AG20443 (cell line): ENCODE measurements at regions not wholly inside any gene's neighbourhood (a gene's known extent, or its start where the extent isn't known, plus 50 kb on each side); places are given as distances from the start of the nearest gene placed in this dataset.
"Not testable (repeated sequence)": the region's sequence is repeated elsewhere in the genome, so short reads cannot be mapped to it uniquely, and the experiment has no call there.

Experiments used
- DNase-seq: peaks from one replicate; pipeline ENCODE4 v3.0.0; 2012; ENCODE audit warnings: low spot score, mixed read lengths

DNA sequence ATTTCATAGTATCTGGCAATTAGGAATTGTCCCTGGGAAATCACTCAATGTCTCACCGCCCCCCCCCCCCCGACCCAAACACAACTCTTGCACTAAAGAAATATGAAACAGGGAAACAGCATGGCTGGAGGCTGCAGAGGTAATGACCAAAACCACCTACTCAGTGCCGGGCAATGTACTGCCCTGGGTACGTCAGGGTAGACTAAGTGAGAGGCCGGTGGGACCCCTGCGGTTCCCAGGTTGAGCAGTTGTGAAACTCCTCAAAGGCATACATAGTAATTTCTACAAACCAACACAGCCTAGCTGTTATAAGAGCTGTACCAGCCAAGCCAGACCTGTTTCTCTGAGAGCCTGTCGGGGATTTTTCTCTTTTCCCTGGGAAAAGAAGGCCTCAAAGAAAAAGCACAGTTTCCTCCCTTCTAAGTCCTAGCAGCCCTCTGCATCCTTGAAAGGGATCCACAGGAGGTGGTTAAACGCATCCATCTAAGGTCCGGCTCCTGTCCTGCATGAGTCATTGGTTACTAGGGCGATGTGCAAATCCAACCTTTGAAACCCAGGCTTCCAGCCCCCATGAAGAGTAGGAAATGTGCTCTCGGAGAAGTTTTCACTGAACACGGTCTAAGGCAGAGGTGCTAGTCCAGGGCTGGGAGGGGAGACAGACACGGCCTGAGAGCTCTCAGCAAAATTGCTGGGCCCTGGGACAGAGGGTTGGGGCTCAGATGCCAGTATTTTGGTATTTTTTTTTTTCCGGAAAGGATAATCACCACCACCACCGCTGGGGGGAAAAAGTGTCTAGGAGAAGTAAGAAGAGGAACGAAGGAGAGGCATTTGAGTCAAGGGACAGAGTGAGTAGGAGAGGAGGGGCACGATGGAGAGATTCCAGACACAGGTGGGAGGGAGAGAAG lies 172.8 kb downstream of the ATP6V0E2 start:
- not testable (repeated sequence) for DNase-seq

GRCh38 chr7:150047329-150047728 lies 173.6 kb downstream of the ATP6V0E2 start:
- DNase-seq: not testable (repeated sequence)

- DNase-seq: not testable (repeated sequence)
Observed at GRCh38 chr7:150047772-150048171, 174.0 kb downstream of the ATP6V0E2 start.

DNA sequence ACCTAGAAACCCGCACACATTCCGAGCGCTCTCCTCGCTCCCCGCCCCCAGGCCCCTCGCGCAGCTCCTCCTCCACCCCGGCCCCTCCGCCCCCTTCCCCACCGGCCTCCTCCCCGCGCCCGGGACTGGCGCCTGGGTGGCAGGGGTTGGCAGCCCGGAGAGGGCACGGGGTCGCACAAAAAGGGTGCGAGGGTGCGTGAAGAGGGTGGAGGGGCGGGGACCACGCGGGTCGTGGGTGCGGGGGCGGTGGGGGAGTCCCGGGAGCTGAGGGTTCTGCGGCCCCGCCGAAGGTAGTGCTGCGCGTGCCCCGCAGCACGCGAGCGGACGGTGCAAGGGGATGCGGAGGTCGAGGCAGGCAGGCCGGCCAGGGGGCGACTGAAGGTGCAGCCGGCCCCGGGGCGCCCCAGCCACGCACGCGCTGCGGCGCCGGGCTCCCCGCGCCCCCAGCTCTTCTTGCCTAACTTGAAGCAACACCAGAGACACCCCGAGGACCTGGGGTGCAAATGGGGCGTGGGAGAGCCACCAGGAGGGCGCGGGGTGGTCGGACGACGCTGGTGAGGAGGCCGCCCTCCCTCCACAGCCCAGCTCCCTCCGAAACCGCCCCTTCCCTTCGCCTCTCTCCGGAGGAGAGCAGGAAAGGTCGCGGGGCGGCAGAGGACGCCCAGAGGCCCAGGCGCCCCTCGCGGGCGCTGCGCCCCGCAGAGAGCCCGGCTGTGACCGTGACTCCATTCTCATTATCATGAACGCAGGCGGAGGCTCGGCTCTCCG lies 174.7 kb downstream of the ATP6V0E2 start:
- DNase-seq: not testable (repeated sequence)

- not testable (repeated sequence) for DNase-seq
Observed at GRCh38 chr7:150049012-150049655, 175.4 kb downstream of the ATP6V0E2 start.

DNA sequence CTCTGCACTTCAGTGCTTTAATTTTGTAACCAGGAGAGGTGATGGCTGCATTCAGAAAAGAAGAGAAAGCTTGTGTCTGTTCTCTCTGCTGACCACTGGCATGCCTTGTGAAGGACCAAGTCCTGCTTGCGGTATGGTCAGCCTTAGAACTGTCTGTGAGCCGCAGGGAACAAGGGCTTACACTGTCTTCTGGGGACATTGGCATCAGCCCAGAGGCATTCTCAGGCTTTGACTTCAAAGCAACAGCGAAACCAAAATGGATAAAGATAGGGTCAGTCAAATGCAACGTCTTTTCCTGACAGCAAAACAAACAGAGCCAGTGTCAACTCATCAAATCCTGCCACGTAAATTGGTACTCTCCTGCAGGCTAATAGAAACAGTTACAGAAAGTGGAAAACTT lies 179.6 kb downstream of the ATP6V0E2 start:
- not testable (repeated sequence) for DNase-seq

DNA sequence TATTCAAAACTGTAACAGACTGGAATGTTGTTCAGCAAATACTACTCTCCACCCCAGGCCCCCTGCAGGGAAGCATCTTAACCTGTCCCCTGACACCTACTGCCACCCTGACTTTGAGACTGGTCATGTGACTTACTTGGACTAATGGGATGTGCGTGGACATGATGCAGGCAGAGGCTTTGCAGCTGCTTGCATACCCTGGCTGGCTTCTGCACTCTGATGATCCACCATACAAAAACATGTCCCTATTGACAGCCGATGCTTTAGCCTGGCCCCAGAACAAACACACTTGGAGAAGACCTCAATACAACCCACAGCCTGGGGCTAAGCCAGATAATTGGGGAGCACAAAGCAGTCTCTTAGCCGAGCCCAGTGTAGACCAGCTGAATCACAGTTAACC lies 180.5 kb downstream of the ATP6V0E2 start:
- DNase-seq: not testable (repeated sequence)

DNA sequence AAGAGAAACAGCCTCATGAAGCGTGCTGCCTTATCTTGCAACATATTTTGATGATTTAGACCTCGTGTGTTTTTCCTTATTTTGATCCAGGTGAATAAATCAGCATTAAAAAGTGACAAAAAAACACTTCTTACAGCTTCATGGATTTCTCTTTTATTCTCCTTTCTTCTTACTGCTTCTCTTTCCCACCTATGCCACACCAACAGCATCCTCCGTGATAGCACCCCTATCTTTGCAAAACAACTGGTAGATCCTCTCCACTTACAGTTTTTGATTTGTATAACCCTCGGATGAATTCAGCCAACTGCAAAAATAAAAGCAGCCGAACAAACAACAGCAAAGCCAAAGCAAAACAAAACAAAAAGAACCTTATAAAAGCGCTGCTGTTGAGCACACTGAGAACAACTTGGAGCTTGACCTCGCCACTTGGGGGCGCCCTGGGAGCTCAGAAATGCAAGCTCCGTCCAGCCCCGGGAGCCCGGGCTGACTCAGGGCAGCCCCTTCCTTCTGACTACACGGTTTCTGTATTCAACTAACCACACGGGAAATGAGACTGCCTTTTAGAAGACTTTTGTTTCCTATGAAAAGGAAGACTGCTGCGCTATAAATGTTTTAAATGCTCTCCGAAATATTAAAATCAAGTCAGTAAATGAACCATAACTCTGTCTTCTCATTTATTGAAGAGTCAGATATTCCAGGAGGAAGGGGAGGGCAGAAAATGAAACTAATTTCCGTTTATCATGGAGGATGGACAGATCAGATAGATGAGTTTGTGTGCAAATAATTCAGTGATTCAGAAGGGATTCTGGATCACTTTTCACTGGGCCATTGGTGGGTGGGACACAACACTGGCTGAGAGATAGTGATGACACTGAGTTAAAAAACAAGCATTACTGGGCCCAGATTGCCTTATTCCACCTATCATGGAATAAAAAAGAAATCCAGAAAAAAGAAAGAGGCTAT lies 186.8 kb downstream of the ATP6V0E2 start:
- not testable (repeated sequence) for DNase-seq

DNA sequence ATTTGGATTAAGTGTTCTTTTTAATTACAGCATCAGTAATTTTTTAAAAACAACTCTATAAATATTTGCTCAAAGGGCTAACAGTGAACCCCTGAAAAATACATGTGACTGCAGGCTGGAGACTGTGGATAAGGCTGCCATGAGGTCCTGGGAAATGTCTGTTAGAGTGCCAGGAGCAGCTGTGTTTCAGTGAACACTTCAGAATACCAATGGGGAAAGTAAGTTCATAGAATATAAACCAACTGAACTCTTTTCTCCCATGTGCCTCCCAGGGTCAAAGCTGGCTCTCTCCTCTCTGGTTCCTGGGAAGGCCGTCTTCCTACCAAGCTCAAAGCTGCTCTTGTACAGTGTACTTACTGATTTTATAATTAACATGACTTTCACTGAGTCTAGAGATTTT lies 189.4 kb downstream of the ATP6V0E2 start:
- not testable (repeated sequence) for DNase-seq

- not testable (repeated sequence) for DNase-seq
Observed at GRCh38 chr7:150069555-150070313, 196.0 kb downstream of the ATP6V0E2 start.

DNA sequence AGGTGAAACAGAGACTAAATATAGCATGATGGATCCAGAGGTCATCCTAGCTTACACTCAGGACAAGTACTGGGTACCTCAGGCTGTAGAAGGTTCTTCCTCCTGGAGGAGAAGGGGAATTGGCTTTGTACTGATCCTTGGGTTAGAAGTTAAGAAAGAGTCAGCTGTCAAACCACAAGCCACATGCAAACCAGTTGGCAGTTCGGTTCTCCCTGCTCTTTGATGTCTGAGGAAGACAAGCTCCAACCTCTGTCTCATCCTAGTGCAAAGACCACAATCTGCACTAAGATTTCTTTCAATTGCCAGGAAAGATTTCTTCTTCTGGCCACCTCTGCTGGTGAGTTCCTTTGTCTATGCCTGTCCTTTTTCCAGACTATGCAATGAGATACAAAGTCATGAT lies 203.8 kb downstream of the ATP6V0E2 start:
- DNase-seq: not testable (repeated sequence)

- DNase-seq: not testable (repeated sequence)
Observed at GRCh38 chr7:150081865-150082264, 208.1 kb downstream of the ATP6V0E2 start.

DNA sequence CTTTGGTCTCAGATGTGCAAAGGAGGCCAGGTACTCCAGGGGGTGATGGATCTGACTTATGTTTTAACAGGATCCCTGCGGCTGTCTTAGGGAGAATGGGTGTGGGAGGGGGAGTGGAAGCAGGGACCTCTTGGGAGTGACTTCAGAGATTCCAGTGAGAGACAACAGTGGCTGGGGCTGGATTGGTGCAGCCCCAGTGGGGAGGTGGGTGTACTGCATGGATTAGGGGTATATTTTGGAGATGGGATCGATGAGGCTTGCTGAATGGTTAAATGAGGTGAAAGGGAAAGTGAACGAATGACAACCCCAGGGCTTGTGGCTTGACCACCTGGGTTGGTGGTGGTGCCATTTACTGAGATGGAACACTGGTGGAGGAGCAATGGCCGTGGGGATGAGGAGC lies 211.0 kb downstream of the ATP6V0E2 start:
- not testable (repeated sequence) for DNase-seq

DNA sequence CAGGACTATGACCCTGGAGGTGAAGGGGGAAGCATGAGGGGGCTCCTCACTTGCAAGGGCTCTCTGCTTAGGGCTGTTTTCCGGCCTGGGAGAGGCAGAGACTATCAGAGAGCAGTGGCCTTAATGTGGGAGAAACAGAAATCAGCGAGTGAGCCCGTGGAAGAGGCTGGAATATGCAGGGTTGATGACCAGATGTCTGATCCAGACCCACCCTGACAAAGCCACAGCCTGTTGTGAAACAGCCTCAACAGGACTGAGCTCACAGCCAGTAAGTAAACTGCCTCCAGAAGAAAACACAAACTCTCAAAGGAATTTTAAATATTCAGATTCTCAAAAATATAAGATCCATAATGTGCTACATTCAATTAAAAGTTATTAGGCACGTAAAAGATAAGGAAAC lies 213.7 kb downstream of the ATP6V0E2 start:
- not testable (repeated sequence) for DNase-seq

GRCh38 chr7:150089139-150089538 lies 215.4 kb downstream of the ATP6V0E2 start:
- not testable (repeated sequence) for DNase-seq

DNA sequence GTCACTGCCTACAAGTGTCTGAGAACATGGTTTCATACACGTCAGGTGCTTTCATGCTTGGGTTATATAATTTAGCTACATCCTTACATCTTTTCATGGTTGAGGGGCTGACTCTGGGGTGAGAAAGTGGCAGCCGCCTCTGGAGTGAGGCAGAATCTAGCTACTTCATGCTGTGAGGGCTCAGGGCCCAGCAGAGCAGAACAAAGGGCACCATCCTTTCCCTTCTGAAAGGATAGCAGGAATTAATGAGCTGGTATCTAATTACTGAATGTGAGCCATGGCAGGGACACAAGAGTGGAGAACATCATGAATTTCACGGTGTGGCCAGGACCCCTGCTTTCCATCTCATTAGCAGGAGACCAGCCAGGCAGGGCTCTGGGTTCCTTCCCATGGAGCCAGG lies 217.0 kb downstream of the ATP6V0E2 start:
- not testable (repeated sequence) for DNase-seq

DNA sequence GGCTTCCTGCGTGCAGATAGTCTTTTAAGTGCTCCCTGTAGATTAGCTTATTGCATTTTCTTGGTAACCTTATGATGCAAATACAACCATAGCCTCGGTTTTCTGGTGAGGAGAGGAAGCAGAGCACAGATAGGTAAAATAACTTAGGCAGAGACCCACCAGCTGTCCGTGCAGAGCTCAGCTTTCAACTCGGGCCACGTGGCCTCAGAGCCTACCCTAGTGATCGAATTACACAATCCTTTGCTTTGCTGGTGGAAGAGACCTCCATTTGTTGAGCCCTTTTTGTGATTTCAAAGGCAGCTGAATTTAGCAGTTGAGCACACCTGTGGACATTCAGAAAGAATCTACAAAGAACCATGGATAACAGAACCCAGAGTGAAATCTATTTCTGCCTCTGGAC lies 220.1 kb downstream of the ATP6V0E2 start:
- not testable (repeated sequence) for DNase-seq

DNA sequence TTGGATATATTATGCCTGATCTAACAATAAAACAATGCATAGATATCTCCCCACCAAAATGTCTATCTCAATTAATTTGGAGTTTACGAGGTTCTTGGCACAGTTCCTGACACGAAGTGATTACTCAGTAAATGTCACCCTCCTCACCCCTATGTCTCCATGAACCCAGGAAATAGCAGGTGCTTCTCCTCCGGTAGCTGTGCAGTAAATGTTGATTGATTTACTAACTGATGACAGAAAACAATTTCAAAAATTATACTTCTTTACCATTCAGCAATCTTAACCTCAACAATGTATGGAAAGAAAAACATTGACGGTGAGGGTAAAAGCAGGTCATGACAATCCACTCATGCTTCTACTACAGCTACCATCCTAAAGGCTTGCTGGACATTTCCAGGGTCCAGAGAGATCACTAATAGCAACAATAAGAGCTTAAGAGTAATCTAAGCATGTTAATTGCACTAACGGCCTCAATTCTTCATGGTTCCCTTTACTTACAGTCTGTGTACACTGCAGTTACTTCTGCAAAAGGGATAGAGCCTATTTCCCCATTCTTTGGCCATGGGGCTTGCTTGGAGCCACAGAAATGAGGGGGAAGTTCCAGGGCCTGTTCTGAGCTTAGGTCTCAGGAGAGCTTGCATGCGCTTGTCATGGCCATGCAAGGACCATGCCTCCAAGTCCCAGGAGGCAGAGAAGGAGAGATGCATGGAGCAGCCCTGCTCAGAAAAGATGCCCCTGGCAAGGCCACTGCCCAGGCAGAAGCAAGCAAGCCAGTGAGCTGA lies 222.6 kb downstream of the ATP6V0E2 start:
- not testable (repeated sequence) for DNase-seq

DNA sequence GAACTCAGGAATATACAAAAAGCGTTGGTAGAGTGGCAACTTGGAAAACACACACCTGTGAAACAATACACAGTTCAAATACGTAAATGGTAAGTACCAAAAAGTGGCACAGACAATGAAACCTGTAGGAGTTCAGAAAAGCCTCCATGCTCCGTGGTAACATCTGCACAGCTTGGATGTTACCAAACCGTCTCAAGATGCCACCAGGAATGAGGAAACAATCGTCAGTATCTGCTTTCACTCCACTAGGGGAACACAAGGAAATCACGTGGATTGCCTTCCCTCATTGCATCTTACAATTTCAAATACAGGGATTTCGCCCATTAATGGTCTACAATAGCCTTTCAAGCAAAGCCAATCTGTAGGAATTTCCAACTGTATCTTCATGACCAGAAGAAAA lies 224.6 kb upstream of the LRRC61 start:
- not testable (repeated sequence) for DNase-seq

- DNase-seq: not testable (repeated sequence)
Observed at GRCh38 chr7:150101282-150101681, 221.9 kb upstream of the LRRC61 start.
